GM21717 (cell line): ENCODE measurements at regions not wholly inside any gene's neighbourhood (a gene's known extent, or its start where the extent isn't known, plus 50 kb on each side); places are given as distances from the start of the nearest gene placed in this dataset.
A peak's percentile ranks its signal among the peaks of the same experiment; 100 is the strongest.

ENCODE experiments used
- ATAC-seq: cut with Tn5 transposase; IDR thresholded peaks from one replicate; pipeline ENCODE4 v1.9.1; 2021; ENCODE audit warnings: mild to moderate bottlenecking, moderate library complexity; ENCODE audit not compliant: unreplicated experiment

DNA sequence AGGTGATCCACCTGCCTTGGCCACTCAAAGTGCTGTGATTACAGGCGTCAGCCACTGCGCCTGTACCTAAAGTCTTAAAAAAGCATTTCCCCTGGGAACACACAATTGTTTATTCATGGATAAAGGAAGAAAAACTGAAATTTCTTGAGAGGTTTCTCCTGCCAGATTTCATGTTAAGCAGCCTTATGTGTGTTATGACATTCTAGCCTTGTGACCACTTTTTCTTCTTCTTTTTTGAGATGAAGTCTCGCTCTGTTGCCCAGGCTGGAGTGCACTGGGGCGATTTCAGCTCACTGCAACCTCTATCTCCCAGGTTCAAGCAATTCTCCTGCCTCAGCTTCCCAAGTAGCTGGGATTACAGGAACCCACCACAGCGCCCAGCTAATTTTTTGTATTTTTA, 57.8 kb upstream of the PLAC8 start:
- ATAC-seq = no peak

DNA sequence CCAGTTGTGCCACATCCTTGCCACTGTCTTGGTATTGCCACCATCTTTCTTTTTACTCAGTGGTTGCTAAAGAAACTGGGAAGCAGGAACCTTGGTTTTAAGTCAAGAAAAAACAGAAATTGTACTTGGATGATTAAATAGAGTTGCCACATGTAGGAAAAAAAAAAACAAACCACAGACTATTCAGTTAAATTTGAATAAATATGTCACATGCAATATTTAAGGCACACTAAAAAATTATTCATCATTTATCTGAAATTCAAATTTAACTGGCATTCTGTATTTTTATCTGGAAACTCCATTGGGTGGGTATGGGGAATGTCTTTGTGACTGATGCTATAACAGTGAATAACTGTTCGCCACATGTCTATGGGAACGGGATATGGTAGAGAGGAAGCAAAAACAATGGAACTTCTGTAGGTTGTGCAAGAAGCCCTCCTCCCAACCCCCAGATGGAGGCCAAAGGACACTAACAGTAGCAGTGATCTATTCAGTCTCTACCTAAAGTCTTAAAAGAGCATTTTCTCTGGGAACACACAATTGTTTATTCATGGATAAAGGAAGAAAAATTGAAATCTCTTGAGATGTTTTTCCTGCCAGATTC, 57.0 kb upstream of the PLAC8 start:
- no peak for ATAC-seq

DNA sequence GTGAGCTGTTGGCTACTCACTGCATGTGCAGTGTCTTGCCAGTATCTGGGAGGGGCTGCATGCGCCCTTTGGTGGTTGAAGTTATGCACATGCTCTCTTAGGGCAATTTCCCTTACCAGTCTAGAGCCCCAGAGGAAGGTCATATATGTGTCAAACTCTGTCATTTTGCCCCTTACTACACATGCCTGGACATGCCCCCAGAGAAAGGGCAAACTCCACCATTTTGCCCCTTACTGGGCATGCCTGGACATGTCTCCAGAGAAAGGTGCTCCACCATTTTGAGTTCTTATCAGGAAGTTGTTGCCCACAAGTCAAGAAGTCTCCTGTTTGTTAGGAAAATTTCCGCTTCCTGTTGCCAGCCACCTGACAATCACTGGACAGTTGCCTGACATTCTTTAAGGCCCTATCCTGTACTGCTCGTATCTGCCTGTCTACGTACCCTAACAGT, 56.4 kb upstream of the PLAC8 start:
- peak; percentile 47 for ATAC-seq
